Lower leg skin (tissue), 4 donors: ENCODE measurements at regions not wholly inside any gene's neighbourhood (a gene's known extent, or its start where the extent isn't known, plus 50 kb on each side); places are given as distances from the start of the nearest gene placed in this dataset.

ENCODE experiments used
- DNase-seq, 2 donors: peaks; one replicate each; pipeline ENCODE4 v3.0.0-alpha.2; 2019; ENCODE audit warnings: low spot score in 2 of 2
- H3K4me3 ChIP-seq: fragments of 200-600 bp; sonication (generic); 2 replicates; pipeline ENCODE4 v1.5.1; 2017; ENCODE audit warnings: mild to moderate bottlenecking, low read depth; ENCODE audit not compliant: poor library complexity, severe bottlenecking
- POLR2A ChIP-seq, 2 donors: fragments of 450-650 bp; IDR thresholded peaks; one replicate each; pipeline ENCODE4 v1.6.1; 2016 to 2017; ENCODE audit warnings: antibody characterized with exemption in 2 of 2, mild to moderate bottlenecking in 1 of 2, moderate library complexity in 1 of 2
- WGBS, 2 donors: methylation state at CpG; one replicate each; pipeline ENCODE4 v1.1.5; 2018; 5-methylcytosine and 5-hydroxymethylcytosine counted together
- intact Hi-C: fragments of 100-400 bp; cut with DNase I; formaldehyde crosslinking; loops from one replicate; pipeline ENCODE4 v1.15.0; 2023; ENCODE audit warnings: low total_unique reads
- TF ChIP-seq, protein P1 (sequence below), 3 donors: fragments of 450-650 bp; IDR thresholded peaks; one replicate each; pipeline ENCODE4 v1.5.1; 2016; ENCODE audit warnings: antibody characterized with exemption in 3 of 3, mild to moderate bottlenecking in 3 of 3, moderate library complexity in 2 of 3

DNA sequence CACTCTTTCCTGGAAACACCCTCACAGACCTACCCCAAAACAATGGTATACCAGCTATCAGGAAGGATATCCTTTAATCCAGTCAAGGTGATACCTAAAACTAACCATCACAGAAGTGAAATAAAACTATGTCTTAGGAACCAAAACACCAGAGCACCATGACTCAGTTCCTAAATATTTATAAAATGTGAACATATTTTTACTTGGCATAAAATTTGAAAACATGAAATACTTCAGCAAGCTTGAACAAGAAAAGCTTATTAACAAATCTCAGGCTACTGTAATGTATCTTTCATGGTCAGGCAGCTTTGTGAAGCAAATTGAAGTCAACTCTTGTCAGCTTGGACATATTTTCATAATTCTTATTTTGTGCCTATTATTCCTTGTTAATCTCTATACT lies 440.8 kb upstream of the CDH20 start:
- no peak for DNase-seq
- no peak for TF ChIP-seq POLR2A (IDR thresholded peaks at IDR 0.05)
- TF ChIP-seq, protein P1, sequence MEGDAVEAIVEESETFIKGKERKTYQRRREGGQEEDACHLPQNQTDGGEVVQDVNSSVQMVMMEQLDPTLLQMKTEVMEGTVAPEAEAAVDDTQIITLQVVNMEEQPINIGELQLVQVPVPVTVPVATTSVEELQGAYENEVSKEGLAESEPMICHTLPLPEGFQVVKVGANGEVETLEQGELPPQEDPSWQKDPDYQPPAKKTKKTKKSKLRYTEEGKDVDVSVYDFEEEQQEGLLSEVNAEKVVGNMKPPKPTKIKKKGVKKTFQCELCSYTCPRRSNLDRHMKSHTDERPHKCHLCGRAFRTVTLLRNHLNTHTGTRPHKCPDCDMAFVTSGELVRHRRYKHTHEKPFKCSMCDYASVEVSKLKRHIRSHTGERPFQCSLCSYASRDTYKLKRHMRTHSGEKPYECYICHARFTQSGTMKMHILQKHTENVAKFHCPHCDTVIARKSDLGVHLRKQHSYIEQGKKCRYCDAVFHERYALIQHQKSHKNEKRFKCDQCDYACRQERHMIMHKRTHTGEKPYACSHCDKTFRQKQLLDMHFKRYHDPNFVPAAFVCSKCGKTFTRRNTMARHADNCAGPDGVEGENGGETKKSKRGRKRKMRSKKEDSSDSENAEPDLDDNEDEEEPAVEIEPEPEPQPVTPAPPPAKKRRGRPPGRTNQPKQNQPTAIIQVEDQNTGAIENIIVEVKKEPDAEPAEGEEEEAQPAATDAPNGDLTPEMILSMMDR (IDR thresholded peaks at IDR 0.05): no peak
- intact Hi-C loops: no loop called here
- no peak overlapping the region for H3K4me3 ChIP-seq

DNA sequence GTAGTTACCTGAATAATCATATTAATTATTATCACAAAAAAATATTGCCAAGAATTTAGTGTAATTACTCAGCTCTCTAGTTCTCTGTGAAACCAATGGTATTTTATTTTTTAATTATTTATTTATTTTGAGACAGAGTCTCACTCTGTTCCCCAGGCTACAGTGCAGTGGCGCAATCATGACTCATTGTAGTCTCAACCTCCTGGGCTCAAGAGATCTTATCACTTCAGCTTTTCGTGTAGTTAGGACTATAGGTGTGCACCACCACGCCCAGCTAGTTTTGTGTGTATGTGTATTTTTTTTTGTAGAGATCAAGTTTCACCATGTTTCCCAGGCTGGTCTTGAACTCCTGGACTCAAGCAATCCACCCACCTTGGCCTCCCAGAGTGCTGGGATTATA lies 440.4 kb upstream of the CDH20 start:
- 63 to 67% methylated on average over 3 of the region's 3 CpGs for WGBS, 2 donors
- intact Hi-C loops: no loop called here

DNA sequence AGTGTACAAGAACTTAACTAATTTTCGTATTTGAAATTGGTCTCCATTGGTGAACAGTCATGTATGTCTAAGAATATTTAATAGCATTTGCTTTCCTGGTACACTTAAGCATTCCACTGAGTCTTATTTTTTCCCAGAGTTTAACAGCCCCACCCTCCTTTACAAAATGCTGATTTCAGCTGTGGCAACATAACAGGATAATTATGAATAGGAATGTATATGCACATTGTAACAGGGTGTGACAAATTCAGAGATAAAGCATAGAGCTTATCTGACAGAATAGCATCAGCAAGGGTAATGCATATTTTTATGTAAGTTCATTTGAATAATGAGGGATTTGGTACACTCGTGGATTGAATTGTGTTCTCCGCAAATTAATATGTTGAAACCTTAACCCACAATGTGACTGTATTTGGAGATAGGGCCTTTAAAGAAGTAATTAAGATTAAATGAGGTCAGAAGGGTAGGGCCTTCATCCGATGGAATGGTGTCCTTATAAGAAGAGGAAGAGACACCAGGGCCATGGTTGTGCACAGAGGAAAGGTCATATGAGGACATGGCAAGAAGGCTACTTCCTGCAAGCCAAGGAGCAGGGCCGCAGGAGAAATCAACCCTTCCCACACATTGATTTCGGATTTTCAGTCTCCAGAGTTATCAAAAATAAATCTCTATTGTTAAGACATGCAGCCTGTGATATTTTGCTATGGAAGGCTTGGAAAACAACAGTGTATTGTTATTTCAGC lies 439.7 kb upstream of the CDH20 start:
- TF ChIP-seq, protein P1 (IDR thresholded peaks at IDR 0.05): no peak
- TF ChIP-seq POLR2A (IDR thresholded peaks at IDR 0.05): no peak
- no peak for DNase-seq
- WGBS, 2 donors: 58 to 59% methylated on average over 6 of the region's 6 CpGs
- H3K4me3 ChIP-seq: no peak overlapping the region
- intact Hi-C loops: no loop called here

More for the DNA sequence above, 440.4 kb upstream of the CDH20 start:
- H3K4me3 ChIP-seq: no peak overlapping the region
- no peak for TF ChIP-seq POLR2A (IDR thresholded peaks at IDR 0.05)
- TF ChIP-seq, protein P1 (IDR thresholded peaks at IDR 0.05): no peak
- peak in 1 of 2 donors; percentile 42 for DNase-seq

DNA sequence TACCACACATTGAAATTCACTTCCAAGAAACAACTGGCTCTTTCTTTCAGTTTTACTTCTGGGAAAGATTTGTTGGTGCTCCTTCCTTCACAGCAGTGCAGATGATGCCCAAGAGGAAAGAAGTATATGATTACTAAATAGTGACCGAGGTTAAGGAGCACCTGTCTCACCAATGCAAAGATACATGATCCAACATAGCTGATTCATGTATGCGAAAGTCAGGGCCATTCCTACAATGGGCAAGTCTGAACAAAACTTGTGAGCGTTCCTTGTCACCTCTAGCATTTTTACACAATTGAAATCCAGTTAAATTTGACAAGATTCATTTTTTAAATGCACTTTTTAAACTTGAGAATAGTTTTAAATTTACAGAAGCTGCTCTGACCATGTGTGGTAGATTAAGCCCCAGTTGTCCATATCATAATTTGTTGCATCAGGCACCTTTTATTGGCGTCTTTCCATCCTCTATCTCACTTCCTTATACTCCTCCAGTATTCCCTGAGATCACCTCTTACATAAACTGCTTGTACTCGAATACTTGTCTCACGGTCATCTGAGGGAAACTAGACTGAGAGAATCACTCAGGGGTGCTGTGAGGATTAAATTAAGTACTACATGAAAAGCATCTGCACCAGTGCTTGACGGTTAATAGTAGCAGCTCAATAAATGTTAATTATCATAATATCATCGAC lies 438.8 kb upstream of the CDH20 start:
- DNase-seq: no peak
- TF ChIP-seq POLR2A (IDR thresholded peaks at IDR 0.05): no peak
- TF ChIP-seq, protein P1 (IDR thresholded peaks at IDR 0.05): no peak
- intact Hi-C loops: no loop called here
- no peak overlapping the region for H3K4me3 ChIP-seq
- WGBS, 2 donors: 57 to 65% methylated on average over 8 of the region's 8 CpGs

DNA sequence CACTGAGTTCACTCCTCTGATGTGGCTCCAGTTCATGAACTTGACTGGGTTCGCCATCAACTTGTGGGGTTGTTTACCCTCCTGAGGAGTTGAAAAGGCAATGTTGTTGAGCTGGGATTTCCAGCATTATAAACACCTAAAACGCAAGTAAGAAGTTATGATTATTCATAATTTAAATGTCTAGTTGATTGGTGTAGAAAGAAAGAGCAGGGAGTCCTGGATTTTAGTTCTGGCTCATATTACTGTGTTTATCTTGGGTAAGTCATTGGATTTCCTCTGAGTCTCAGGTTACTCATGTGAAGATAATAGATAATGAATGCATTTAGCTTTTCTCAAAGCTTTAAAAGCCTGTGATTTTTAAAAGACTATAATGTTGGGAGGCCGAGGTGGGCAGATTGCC lies 438.0 kb upstream of the CDH20 start:
- DNase-seq: no peak
- no peak overlapping the region for H3K4me3 ChIP-seq
- intact Hi-C loops: no loop called here
- 78 to 82% methylated on average over 3 of the region's 3 CpGs for WGBS, 2 donors
- TF ChIP-seq, protein P1 (IDR thresholded peaks at IDR 0.05): no peak
- no peak for TF ChIP-seq POLR2A (IDR thresholded peaks at IDR 0.05)
